CD4-positive, alpha-beta T cell treated with Interleukin-17A for 1 hour (primary cell): ENCODE measurements at regions not wholly inside any gene's neighbourhood (a gene's known extent, or its start where the extent isn't known, plus 50 kb on each side); places are given as distances from the start of the nearest gene placed in this dataset.
"Not testable (repeated sequence)": the region's sequence is repeated elsewhere in the genome, so short reads cannot be mapped to it uniquely, and the experiment has no call there.

Source experiments
- DNase-seq: peaks from one replicate; pipeline ENCODE4 v3.0.0-alpha.2; 2020

- DNase-seq = no peak
These were observed 139.6 kb downstream of the LARP7 start for GRCh38 chr4:112776535-112776934.

DNA sequence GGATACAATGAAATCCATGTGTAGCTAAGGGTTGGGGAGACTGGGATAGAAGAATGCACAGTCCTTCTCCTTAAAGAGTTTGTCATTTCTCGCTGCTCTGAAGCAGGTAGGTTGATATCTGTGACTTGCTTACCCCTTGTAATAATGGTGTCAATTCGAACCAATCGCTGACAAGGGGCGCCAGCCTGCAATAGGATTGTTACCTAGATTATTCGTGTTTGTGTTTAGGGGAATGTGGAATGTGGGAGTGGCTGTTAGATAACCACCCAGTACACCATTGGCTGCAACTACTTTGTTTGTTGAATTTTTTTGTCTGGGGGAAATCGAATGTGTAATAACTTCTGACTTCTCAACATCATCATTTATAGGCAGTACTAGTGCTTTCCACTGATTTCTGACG lies 141.6 kb downstream of the LARP7 start:
- DNase-seq = no peak

DNA sequence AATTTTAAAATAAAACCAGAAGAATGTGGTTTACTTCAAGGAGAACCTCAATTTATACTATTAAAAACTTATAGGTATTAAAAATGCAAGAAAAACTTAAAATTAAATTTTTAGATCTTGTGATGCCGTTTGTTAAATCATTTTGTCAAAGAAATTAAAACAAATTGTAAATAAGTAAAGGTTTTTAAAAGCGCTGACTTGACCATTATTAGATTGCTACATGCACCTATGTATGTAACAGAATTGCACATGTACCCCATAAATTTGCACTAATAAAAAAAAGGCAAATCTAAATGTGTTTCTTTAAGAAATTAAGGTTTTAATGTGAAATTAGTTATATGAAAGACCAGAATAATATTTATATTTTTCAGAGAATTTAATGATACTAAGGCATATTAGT lies 156.1 kb downstream of the LARP7 start:
- DNase-seq = no peak

- no peak for DNase-seq
These were observed 163.1 kb downstream of the LARP7 start for GRCh38 chr4:112800001-112800400.

DNA sequence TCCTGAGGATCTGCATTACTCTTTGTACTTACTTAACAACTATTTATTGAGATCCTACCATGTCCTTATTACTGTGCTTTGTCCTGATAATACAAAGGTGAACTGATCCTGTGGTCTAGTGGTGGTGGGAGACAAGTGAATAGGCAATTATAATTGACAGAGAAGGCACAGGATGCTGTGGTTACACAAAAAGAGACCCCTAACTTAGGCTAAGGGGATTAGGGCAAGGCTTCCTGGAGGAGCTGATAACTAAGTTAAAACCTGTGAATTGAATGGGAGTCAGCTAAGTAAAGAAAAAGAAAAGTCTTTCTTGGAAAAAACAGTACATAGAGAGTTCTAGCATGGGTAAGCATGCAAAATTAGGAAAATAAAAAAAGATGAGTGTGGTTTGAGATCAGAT lies 164.4 kb downstream of the LARP7 start:
- no peak for DNase-seq

DNA sequence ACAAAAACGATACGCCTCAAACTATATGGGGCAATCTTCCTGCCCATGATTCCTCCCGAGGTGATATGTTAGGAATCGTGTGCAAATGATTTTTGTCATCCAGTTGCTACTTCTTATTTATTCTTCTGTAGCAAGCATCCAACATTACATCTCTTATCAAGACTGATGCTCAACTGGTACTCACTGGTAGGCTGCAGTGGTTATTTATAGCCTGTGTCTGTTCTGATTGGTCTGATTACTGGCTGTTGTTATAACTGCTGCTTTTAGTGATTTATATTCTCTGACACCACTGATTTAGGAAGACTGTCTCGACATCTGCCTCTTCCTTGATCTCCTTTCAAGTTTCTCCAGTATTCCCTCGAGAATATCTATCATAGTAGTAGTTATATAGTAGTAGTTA lies 165.8 kb downstream of the LARP7 start:
- DNase-seq = no peak

GRCh38 chr4:112807083-112807482 lies 170.1 kb downstream of the LARP7 start:
- no peak for DNase-seq

- DNase-seq = no peak
These were observed 171.1 kb downstream of the LARP7 start for GRCh38 chr4:112808001-112808400.

DNA sequence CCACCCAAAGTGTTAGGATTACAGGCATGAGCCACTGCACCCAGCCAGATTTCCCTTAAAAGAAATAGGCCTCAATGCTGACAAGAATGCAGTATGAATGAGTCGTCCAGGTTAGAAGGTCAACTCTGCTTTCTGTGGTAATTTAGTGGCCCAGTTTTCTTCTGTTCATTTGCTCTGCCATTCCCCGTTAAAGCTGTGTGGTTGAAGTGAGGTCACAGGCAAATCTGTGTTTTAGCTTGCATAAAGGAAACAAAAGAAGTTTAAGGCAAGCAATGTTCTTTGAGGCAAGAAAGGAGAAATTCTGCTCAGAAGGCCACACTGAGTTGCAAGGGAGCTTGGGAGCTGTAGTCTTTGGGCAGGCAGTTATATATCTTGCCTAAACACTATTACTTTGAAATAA lies 176.8 kb downstream of the LARP7 start:
- no peak for DNase-seq

DNA sequence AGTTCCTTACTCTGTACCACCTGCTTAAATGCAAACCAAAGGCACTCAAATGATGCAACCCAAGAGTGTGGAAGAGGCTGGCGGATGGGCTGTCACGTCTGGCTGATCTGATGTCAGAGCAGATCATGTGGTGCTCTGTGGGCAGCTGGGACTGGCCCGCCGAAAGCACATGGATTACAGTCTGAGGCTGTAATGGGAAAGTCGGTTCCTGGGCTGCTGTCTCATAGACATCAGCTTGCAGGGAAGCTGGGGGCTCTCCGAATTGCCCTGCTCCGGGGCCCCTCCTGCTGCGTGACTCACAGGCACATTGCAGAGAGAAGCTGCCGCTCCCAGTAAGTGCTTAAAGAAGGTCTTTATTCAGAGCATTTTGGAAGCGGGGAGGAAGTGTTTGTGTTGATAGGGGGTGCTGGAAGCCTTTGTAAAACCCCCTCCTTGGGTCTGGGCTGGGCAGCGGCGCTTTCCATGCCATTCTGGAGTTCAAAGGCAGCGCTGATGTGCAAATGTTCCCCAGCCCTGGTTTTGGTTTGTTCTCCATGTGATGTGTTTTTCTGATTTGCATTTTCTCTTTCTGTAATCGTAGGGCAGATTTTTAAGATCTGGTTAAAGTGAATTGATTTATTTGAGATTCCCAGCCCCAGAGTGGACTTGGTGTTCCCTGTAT lies 181.1 kb downstream of the LARP7 start:
- no peak for DNase-seq

- DNase-seq = no peak
These were observed 181.6 kb downstream of the LARP7 start for GRCh38 chr4:112818594-112818965.

GRCh38 chr4:112819729-112820128 lies 182.8 kb downstream of the LARP7 start:
- no peak for DNase-seq

GRCh38 chr4:112823156-112823555 lies 186.2 kb downstream of the LARP7 start:
- DNase-seq = no peak

GRCh38 chr4:112823606-112824005 lies 186.7 kb downstream of the LARP7 start:
- DNase-seq = no peak

DNA sequence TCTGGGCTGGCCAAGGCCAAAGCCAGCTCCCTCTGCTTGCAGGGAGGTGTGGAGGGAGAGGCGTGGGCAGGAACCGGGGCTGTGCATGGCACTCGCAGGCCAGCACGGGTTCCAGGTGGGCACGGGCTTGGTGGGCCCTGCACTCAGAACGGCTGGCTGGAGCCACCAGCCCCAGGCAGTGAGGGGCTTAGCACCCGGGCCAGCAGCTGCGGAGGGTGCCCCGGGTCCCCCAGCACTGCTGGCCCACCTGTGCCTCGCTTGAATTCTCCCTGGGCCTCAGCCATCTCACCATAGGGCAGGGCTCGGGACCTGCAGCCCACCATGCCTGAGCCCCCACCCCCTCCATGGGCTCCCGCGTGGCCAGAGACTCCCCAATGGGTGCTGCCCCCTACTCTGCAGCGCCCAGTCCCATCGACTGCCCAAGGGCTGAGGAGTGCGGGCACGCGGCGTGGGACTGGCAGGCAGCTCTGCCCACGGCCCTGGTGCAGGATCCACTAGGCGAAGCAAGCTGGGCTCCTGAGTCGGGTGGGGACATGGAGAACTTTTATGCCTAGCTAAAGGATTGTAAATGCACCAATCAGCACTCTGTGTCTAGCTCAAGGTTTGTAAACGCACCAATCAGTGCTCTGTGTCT lies 193.9 kb downstream of the LARP7 start:
- DNase-seq = no peak

- DNase-seq = no peak
These were observed 195.6 kb downstream of the LARP7 start for GRCh38 chr4:112832493-112832892.

DNA sequence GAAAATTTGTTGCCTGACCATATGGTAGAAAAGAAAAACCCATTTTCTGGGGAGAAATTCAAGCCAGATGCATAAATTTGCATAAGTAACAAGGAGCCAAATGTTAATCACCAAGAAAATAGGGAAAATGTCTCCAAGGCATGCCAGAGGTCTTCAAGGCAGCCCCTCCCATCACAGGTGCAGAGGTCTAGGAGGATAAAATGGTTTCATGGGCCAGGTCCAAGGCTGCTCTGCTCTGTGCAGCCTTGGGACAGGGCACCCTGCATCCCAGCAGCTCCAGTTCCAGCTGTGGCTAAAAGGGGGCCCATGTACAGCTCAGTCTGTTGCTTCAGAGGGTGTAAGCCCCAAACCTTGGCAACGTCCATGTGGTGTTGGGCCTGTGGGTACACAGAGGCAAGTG lies 200.0 kb downstream of the LARP7 start:
- DNase-seq = no peak

DNA sequence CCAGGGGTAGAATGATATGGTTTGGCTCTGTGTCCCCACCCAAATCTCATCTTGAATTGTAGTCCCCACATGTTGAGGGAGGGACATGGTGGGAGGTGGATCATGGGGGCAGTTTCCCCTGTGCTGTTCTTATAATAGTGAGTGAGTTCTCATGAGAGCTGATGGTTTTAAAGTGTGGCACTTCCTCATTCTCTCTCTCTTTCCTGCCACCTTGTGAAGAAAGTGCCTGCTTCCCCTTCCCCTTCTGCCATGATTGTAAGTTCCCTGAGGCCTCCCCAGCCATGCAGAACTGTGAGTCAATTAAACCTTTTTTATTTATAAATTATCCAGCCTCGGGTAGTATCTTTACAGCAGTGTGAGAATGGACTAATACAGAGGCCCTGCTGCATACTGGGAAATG lies 201.1 kb downstream of the LARP7 start:
- not testable (repeated sequence) for DNase-seq

DNA sequence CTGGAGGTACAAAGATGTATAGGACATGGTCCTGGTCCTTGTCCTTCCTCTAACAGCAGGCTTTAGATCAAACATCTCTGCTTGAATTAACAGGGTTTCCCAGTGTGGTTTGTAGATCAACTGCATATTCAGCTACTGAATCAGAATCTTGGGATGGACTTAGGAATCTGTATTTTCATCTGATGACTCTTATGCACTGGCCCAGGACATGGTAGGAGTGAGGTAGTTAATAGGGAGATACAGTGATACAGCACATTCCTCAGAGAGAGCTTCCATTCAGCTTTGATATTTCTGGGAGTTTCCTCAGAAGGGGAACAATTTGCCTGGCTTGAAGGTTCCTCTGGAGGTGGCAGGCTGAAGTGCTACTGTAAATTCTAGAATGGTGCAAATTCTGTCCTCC lies 203.1 kb downstream of the LARP7 start:
- no peak for DNase-seq

DNA sequence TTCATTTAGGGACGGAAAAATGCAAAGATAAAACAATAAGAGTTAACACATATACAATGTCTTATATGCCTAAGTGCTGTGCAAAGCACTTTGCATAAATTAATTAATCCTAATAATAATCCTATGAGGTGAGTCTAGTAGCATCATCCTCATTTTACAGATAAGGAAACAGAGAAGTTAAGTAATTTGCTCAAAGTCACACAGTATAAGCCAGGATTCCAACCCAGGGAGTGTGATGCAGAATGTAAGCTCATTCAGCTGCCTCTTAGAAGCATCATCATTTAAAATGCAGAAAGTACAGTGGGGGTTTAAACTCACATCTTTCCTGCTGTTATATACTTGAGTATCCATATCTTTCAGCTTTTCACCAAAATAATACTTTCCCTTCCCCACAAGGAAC lies 203.7 kb downstream of the LARP7 start:
- no peak for DNase-seq

DNA sequence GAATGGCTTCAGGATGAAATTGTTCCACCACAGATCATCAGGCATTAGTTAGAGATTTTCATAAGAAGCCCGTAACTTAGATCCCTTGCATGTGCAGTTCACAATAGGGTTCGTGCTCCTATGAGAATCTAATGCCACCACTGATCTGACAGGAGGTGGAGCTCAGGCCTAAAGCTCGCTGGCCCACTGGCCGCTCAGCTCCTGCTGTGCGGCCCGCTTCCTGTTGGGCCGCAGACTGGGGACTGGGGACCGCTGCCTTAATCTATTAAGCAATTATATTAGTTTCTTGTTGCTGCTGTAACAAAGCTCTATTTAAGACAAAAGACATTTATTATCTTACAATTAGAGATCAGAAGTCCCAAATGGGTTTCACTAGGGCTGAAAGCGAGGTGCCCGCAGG lies 205.6 kb downstream of the LARP7 start:
- no peak for DNase-seq

DNA sequence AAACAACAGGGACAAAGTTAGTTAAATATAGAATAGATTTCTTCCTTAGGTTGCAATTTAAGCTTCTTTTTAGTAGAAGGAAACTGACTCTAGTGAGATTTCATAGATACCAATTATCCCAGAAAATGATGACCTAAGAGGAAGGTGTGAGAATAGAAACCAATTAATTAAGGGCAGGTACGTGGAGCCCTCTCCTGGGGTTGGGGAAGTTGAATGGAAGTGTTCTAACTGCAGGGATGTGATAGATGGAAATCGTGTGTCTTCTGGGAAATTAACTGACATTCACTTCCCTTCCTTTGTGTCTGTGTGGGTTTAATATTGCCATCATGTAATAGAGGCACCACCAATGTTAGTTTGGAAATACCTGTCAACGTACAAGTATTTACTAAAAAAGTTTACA lies 204.1 kb upstream of the ANK2 start:
- no peak for DNase-seq

- DNase-seq = no peak
These were observed 202.4 kb upstream of the ANK2 start for GRCh38 chr4:112847045-112847444.

DNA sequence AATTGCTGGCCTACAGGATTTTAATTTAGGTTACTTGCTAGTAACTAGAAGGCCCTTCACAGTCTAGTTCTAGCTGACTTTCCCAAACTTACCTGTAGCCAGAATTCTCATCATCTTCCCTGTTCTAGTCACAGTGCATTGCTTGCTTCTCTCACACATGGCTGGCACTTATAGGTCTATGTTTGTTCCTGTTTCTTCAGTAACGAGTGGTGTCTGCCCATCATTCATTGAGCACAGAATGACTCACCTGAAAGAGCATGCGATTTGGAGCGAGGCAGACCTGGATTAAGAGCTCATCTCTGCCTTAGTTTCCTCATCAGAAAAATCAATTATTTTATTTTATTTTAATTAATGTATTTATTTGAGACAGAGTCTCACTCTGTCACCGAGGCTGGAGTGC lies 201.7 kb upstream of the ANK2 start:
- DNase-seq = no peak

DNA sequence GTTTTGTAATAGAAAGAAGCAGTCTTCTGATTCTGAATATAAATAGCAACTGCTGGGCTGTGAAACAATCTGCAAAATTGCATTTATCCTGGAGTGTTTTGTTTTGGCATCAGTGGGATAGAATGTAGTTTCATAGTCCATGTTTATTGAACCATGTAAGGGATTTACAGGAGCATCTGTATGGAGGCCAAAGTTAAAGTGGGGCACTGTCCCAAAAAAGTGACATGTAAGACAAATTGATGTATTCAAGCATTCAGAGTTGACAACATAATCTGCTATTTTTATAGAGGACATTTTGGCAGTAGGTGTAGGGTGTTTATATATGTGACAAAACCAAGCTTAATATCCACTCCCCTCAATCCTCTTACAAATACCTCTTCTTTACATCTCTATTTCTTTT lies 200.5 kb upstream of the ANK2 start:
- no peak for DNase-seq
